ENCODE measurements at regions not wholly inside any gene's neighbourhood (a gene's known extent, or its start where the extent isn't known, plus 50 kb on each side); places are given as distances from the start of the nearest gene placed in this dataset.

DNA sequence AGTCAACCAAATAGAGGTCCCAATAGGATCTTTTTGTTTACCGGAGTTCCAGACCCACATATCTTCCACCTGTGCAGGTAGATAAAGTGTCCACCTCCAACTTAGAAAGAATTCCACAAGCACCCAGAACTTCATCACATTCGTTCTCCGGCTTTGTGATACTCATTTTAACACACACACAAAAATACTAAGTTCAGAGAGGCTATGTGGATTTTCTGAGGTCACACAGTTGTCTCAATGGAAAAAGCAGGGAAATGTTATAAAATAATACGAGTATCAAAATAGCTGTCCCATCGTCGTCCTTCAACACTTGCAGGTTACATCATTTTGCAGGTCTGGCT lies 137.5 kb downstream of the TMCO5A start:
- TF ChIP-seq, protein P1, sequence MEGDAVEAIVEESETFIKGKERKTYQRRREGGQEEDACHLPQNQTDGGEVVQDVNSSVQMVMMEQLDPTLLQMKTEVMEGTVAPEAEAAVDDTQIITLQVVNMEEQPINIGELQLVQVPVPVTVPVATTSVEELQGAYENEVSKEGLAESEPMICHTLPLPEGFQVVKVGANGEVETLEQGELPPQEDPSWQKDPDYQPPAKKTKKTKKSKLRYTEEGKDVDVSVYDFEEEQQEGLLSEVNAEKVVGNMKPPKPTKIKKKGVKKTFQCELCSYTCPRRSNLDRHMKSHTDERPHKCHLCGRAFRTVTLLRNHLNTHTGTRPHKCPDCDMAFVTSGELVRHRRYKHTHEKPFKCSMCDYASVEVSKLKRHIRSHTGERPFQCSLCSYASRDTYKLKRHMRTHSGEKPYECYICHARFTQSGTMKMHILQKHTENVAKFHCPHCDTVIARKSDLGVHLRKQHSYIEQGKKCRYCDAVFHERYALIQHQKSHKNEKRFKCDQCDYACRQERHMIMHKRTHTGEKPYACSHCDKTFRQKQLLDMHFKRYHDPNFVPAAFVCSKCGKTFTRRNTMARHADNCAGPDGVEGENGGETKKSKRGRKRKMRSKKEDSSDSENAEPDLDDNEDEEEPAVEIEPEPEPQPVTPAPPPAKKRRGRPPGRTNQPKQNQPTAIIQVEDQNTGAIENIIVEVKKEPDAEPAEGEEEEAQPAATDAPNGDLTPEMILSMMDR (IDR thresholded peaks at IDR 0.05), result no peak
- TF ChIP-seq POLR2A (IDR thresholded peaks at IDR 0.05), result no peak
